ENCODE measurements at regions not wholly inside any gene's neighbourhood (a gene's known extent, or its start where the extent isn't known, plus 50 kb on each side); places are given as distances from the start of the nearest gene placed in this dataset.

GRCh38 chr4:73311428-73311827 lies 52.8 kb upstream of the ANKRD17 start:
- Mint-ChIP-seq H3K4me1 (ENCODE audit: low read depth) (no peaks in the 10 kb centered on the region), H3K9me3 (no peaks in the 10 kb centered on the region), H3K27me3 (ENCODE audit: insufficient read depth) (no peaks in the 10 kb centered on the region), H3K4me3 (no peak overlapping the region), H3K27ac (no peak overlapping the region), H3K36me3 (ENCODE audit: low read depth) (no peaks in the 10 kb centered on the region)
- intact Hi-C loops (cut with micrococcal nuclease), result loop anchor here (1.0 to 2.0 kb wide), 3 partner anchors 135 to 823 kb away; no protein-coding TSS in a partner anchor
- no peak for DNase-seq (ENCODE audit: low spot score)

GRCh38 chr4:73309211-73309610 lies 50.6 kb upstream of the ANKRD17 start:
- Mint-ChIP-seq H3K9me3 (no peaks in the 10 kb centered on the region), H3K27ac (no peak overlapping the region), H3K36me3 (ENCODE audit: low read depth) (no peaks in the 10 kb centered on the region), H3K4me3 (no peak overlapping the region), H3K27me3 (ENCODE audit: insufficient read depth) (no peaks in the 10 kb centered on the region), H3K4me1 (ENCODE audit: low read depth) (no peaks in the 10 kb centered on the region)
- intact Hi-C loops (cut with micrococcal nuclease), result no loop called here
- no peak for DNase-seq (ENCODE audit: low spot score)

All from activated T-helper 1 cell treated with anti-CD3 and anti-CD28 coated beads, Interleukin-12 subunit alpha, Interleukin-12 subunit beta, Interleukin-2, Interleukin-4 antibody, amounts not matched to agents 30 ng/mL and 10 ng/mL and 1 ng/mL, durations not matched to agents 14 hours and 24 hours and 36 hours (primary cell).